Fibroblast of skin of right quadriceps (primary cell): ENCODE measurements at regions not wholly inside any gene's neighbourhood (a gene's known extent, or its start where the extent isn't known, plus 50 kb on each side); places are given as distances from the start of the nearest gene placed in this dataset.
A peak's percentile ranks its signal among the peaks of the same experiment; 100 is the strongest.

ENCODE experiments used
- DNase-seq: peaks from one replicate; pipeline ENCODE4 v3.0.0-alpha.2; 2013

GRCh38 chr22:42330170-42330569 lies 59.7 kb upstream of the TCF20 start:
- no peak for DNase-seq

- DNase-seq = no peak
These were observed 59.1 kb upstream of the TCF20 start for GRCh38 chr22:42329504-42329903.

GRCh38 chr22:42328784-42329145 lies 58.3 kb upstream of the TCF20 start:
- DNase-seq = no peak

GRCh38 chr22:42328130-42328783 lies 57.8 kb upstream of the TCF20 start:
- DNase-seq = no peak

DNA sequence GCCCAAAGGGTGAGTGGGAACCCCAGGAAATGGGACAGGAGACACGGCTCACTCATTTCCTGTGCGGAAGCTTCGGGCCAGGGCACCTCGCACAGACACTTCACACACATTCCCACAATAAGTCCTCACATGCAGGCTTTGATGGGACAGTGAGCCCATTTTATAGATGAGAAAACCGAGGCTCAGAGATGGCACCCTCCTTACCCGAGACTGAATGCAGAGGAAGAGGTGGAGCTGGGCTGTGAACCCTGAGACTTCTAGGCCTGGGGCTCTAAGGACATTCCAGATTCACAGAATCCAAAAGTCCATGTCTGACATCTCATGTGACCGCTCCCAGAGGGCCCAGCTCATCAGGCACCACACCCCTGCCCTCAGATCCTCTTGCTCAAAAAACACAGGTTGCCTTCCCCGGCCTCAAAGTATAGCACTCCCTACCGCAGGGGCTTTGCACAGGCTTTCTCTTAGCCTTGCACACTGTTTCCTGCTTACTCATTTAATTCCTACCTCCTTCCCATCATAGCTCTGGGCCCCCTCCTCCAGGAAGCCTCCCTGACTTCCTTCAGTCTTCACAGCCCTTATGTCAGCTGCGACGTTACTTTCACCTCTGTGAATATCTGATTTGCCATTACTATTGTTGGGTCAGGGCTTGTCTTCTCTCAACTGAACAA lies 57.1 kb upstream of the TCF20 start:
- DNase-seq = no peak

- DNase-seq = no peak
These were observed 56.3 kb upstream of the TCF20 start for GRCh38 chr22:42326801-42327200.

DNA sequence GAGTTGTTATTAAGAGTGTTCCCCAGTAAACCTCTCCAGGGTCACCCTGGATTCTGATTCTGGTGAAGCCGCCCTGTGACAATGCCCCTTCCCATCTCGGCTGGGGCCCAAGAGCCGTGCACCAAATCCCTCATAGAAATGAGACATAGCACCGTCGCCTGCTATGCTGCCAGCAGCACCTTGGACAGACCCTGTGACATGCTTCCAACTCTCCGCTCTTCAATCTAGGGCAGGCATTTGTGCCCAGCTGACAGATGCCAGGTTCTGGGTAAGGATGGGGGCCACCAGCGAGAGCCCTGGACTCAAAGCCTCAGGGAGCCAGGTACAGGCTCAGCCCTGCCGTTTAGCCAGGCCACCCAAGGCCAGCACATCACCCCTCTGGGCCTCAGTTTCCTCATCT lies 55.8 kb upstream of the TCF20 start:
- no peak for DNase-seq

DNA sequence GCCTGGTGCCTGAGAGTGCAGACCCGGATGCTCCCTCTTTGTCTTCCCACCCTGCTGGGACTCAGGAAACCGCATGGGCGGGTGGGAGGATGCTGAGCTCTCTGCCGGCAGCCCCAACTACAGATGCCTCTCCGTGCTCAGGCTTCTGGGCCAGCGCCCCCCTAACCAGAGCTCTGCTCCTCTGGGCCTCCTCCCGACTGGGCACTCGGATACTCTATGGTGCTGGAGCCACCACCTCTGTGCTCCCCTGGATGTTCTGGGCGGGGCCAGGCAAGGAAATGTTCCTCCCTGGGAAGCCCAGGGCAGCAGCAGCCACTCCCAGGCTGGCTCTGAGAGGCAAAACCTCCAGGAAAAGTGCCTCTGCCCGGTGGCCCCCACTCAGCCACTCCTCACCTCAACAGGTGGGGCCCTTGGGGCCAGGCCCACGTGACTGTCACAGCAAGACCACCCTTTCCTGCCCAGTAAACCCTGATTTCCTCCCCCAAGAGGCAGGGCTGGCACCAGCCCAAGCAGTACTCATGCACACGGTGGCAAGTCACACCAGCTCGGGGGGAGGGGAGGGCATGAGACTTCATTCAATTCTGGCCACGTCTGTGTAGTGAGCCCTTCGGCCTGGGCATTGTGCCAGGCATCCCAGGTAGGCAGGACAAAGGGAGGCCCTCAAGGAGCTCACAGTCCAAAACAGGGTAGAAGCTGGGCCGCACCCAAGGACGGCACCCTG lies 54.7 kb upstream of the TCF20 start:
- DNase-seq = no peak

DNA sequence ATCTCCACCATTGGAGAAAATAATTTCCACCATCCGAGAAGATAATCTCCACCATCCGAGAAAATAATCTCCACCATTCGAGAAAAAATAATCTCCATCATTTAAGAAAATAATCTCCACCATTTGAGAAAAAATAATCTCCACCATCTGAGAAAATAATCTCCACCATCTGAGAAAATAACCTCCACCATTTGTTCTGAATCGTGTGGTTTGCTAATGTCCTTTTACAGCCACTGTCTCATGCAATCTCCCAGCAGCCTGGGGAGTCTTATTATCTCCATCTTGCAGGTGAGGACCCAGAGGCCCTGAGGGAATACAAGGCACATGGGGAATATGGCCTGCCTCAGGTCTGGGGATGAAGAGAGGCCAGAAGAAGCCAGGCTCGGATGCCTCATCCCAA lies 54.1 kb upstream of the TCF20 start:
- no peak for DNase-seq

DNA sequence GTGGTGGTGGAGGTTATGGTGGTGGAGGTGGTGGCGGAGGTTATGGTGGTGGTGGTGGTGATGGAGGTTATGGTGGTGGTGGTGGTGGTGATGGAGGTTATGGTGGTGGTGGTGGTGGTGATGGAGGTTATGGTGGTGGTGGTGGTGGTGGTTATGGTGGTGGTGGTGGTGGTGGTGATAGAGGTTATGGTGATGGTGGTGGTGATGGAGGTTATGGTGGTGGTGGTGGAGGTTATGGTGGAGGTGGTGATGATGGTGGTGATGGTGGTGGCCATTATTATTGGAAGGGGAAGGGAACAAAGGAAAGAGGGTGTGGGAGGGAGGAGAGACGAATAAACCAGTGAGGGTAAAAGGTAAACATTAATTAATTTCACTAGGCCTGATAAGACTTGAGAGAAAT lies 53.5 kb upstream of the TCF20 start:
- DNase-seq = no peak

DNA sequence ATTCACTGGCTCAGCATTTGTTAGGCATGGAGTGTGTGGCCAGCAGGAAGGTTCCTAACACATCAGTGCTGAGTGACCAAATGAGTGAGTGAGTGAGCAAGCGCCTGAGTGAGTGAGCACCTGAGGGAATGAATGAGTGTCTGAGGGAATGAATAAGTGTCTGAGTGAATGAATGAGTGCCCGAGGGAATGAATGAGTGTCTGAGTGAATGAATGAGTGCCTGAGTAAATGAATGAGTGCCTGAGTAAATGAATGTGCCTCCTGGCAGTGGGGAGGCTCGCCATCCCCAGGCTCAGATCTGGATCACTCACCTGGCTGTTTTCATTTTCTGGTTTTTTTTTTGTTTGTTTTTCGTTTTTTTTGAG lies 52.1 kb upstream of the TCF20 start:
- DNase-seq = no peak

DNA sequence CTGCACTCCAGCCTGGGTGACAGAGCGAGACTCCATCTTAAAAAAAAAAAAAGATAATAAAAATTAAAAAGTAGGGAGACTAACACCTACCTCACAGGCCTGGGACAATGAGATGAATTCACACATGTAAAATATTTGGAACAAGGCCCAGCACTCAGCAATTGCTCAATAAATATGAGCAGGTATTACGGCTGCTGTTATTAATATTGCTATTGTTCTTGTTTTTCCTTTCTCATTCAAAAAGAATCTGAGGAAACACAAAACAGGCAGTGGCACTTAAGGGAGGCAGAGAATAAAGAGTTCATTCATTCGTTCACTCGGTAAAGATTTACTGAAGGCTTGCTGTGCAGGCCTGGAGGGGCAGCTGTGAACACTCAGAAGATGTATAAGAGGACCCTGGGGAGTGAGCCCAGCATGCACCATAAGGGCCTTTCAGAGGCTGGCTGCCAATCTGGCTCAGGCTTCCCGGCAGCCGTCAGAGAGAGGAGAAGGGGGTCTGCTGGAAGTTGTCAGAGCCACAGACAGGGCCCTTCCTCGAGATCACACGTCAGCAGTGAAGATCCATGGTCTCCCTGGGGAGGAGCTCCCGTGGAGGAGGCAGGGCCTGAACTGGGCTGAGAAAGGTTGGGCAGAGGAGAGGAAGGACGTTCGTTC lies 51.6 kb upstream of the TCF20 start:
- peak; percentile 25 for DNase-seq

DNA sequence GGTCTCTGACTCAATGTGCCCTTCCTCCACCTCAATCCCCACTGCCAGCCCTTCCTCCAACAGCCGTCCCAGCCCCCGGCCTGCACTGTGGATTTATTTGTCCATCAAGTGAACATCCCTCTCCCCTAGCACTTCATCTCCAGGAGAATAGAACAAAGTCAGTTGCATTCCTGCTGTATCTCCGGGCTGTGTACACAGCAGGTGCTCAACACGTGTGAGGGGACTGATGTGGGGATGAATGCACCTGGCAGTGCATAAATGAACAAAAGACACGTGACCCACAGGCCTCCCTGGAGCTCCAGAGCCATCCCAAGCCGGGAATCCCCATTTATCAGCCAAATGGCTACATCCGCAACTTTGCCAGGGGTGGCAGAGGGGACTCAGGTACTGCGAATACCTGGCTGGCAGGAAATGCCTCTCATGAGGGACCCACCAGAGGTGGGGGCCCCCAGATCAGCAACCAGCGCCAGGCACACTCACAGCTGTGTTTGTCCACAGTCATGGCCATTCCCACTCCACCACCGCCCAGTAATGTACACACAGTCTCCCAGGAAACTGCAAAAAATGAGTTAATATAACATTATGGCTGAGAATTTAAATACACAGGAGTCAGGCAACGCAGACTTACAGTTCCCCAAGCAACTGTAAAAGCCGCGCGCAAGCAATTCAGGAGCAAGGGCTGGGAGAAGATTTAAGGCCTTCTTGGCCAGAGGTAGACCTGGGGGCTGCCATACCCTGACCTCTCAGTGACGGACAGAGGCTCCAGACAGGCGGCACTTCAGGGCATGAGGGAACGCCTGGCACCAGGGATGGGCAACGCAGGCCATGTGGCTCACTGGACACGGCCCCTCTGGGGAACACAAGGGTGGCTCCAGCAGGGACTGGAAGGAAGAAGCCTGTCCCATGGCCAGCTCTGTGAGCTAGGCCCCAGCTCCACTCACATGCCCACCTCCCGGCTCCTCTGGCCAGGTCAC lies 50.3 kb upstream of the TCF20 start:
- DNase-seq = no peak
